ENCODE measurements at regions not wholly inside any gene's neighbourhood (a gene's known extent, or its start where the extent isn't known, plus 50 kb on each side); places are given as distances from the start of the nearest gene placed in this dataset.

DNA sequence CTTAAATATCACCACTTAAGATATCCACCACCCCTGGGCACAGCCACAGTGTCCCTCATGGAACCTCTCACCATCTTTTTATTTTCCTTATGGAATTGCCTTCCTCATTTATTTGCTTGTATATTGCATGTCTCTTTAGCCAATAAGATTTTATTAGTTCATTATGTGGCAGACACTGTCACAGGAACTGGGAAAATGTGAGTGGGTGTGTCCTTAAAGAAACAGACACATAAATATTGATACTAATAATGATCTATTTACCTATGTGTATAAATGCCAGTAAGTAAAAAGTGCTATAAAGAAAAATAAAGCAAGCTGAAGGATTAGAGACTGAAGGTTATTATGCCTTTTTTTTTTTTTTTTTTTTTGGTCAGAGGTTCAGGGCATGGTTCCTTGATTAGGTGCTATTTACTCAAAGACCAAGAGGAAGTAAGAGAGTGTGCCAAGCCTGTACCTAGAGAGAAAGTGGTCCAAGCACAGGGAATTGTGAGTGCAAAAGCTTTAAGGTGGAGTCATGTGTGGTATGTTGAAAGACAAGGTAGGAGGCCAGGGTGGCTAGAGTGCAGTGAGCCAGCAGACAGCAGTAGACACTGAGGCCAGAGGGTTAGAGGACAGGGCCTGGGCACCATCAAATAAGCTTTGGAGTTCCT lies 589.0 kb downstream of the USP25 start:
- no TSS peak for BruUV-seq (replicated peaks)
- CTCF ChIA-PET = interaction anchor here (0.6 kb wide), 1 partner anchor 337 kb away, joined by 5 read pairs; no protein-coding TSS in a partner anchor
- Mint-ChIP-seq H3K4me1 (ENCODE audit: low read depth, unreplicated experiment) (no peaks in the 10 kb centered on the region), H3K4me3 (ENCODE audit: low read depth, unreplicated experiment) (no peak overlapping the region), H3K36me3 (ENCODE audit: insufficient read depth, unreplicated experiment) (no peaks in the 10 kb centered on the region), H3K27me3 (ENCODE audit: unreplicated experiment) (no peaks in the 10 kb centered on the region), H3K27ac (ENCODE audit: unreplicated experiment) (no peak overlapping the region), H3K9me3 (ENCODE audit: low read depth, unreplicated experiment) (no peaks in the 10 kb centered on the region)
- intact Hi-C loops (cut with micrococcal nuclease; ENCODE audit: unreplicated experiment) = no loop called here
- TF ChIP-seq, protein P1, sequence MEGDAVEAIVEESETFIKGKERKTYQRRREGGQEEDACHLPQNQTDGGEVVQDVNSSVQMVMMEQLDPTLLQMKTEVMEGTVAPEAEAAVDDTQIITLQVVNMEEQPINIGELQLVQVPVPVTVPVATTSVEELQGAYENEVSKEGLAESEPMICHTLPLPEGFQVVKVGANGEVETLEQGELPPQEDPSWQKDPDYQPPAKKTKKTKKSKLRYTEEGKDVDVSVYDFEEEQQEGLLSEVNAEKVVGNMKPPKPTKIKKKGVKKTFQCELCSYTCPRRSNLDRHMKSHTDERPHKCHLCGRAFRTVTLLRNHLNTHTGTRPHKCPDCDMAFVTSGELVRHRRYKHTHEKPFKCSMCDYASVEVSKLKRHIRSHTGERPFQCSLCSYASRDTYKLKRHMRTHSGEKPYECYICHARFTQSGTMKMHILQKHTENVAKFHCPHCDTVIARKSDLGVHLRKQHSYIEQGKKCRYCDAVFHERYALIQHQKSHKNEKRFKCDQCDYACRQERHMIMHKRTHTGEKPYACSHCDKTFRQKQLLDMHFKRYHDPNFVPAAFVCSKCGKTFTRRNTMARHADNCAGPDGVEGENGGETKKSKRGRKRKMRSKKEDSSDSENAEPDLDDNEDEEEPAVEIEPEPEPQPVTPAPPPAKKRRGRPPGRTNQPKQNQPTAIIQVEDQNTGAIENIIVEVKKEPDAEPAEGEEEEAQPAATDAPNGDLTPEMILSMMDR (IDR thresholded peaks at IDR 0.05; ENCODE audit: unreplicated experiment) = no peak
- no peak for DNase-seq

DNA sequence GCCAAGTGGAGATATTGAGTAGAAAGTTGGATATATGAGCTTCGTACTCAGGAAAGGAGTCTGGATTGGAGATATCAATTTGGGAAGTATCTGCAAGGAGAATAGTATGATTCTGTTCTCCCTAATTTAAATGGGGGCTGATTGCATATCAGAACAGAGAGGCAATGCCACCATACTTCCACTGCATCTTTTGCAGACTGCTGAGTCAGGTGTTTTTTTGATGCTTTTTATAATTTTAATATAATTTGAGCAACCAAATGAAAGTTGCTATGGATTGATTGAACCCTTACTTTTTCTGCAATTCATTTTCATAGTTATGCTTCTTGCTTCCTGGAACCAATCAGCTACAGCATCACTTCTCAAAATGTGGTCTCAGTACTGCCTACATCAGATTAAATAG lies 590.3 kb downstream of the USP25 start:
- Mint-ChIP-seq H3K36me3 (ENCODE audit: insufficient read depth, unreplicated experiment) (no peaks in the 10 kb centered on the region), H3K4me3 (ENCODE audit: low read depth, unreplicated experiment) (no peak overlapping the region), H3K9me3 (ENCODE audit: low read depth, unreplicated experiment) (no peaks in the 10 kb centered on the region), H3K27ac (ENCODE audit: unreplicated experiment) (no peak overlapping the region), H3K4me1 (ENCODE audit: low read depth, unreplicated experiment) (no peaks in the 10 kb centered on the region), H3K27me3 (ENCODE audit: unreplicated experiment) (no peaks in the 10 kb centered on the region)
- TF ChIP-seq, protein P1 (IDR thresholded peaks at IDR 0.05; ENCODE audit: unreplicated experiment) = no peak
- no TSS peak for BruUV-seq (replicated peaks)
- no peak for DNase-seq
- CTCF ChIA-PET = no interaction called here
- intact Hi-C loops (cut with micrococcal nuclease; ENCODE audit: unreplicated experiment) = no loop called here

DNA sequence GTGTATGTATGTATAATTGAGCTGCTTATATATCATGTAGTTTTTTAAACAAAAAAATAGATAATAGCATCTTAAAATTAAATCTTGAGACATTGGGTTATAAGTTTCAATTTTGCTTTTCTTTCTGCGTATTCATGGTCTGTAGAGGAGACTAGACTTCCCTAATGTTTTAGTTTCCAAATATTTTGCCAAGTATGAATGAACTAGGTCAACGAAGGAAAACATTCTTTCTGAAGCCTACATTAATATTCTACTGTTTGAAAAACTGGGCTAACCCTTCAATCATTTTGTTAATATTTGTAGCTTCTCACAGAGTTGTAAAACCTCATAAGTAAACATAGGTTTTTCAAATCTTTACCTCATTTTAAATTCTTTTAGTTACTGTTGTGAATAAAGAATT lies 592.7 kb downstream of the USP25 start:
- intact Hi-C loops (cut with micrococcal nuclease; ENCODE audit: unreplicated experiment) = no loop called here
- Mint-ChIP-seq H3K27ac (ENCODE audit: unreplicated experiment) (no peak overlapping the region), H3K27me3 (ENCODE audit: unreplicated experiment) (no peaks in the 10 kb centered on the region), H3K4me3 (ENCODE audit: low read depth, unreplicated experiment) (no peak overlapping the region), H3K4me1 (ENCODE audit: low read depth, unreplicated experiment) (no peaks in the 10 kb centered on the region), H3K9me3 (ENCODE audit: low read depth, unreplicated experiment) (no peaks in the 10 kb centered on the region), H3K36me3 (ENCODE audit: insufficient read depth, unreplicated experiment) (no peaks in the 10 kb centered on the region)
- no TSS peak for BruUV-seq (replicated peaks)
- CTCF ChIA-PET = no interaction called here
- TF ChIP-seq, protein P1 (IDR thresholded peaks at IDR 0.05; ENCODE audit: unreplicated experiment) = no peak
- no peak for DNase-seq

DNA sequence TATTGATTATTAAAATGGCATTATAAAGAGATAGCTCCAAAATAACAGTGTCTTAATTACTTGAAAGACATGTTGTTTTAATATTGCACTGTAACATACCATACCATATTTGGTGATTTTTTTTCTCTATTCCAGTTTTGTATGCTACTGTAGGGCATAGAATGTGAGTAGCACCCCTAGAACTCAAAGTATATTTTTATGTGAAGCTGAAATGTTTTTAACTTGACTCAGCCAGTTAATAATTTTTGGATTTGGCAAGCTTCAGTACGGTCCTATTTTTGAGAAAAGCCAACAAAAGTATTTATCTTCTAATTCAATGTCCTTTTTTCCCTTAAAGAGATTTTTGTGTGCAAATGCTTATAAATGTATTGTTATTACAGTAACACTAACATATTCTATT lies 593.8 kb downstream of the USP25 start:
- Mint-ChIP-seq H3K27me3 (ENCODE audit: unreplicated experiment) (no peaks in the 10 kb centered on the region), H3K27ac (ENCODE audit: unreplicated experiment) (no peak overlapping the region)

More for the DNA sequence above, 593.8 kb downstream of the USP25 start:
- H3K9me3 Mint-ChIP-seq (ENCODE audit: low read depth, unreplicated experiment) = no peaks in the 10 kb centered on the region
- CTCF ChIA-PET = no interaction called here
- no peaks in the 10 kb centered on the region for H3K4me1 Mint-ChIP-seq (ENCODE audit: low read depth, unreplicated experiment)
- TF ChIP-seq, protein P1 (IDR thresholded peaks at IDR 0.05; ENCODE audit: unreplicated experiment) = no peak
- DNase-seq = no peak
- intact Hi-C loops (cut with micrococcal nuclease; ENCODE audit: unreplicated experiment) = no loop called here
- BruUV-seq (replicated peaks) = no TSS peak
- H3K4me3 Mint-ChIP-seq (ENCODE audit: low read depth, unreplicated experiment) = no peak overlapping the region
- no peaks in the 10 kb centered on the region for H3K36me3 Mint-ChIP-seq (ENCODE audit: insufficient read depth, unreplicated experiment)
